Activated CD8-positive, alpha-beta T cell treated with anti-CD3 and anti-CD28 coated beads, Interleukin-2, amount 10 ng/mL, durations not matched to agents 7 days and 5 days (primary cell): ENCODE measurements at regions not wholly inside any gene's neighbourhood (a gene's known extent, or its start where the extent isn't known, plus 50 kb on each side); places are given as distances from the start of the nearest gene placed in this dataset.

Source experiments
- ATAC-seq: fragments of 150-1000 bp; cut with Tn5 transposase; one replicate; pipeline ENCODE4 v1.10.0; 2021; ENCODE audit warnings: moderate library complexity
- CTCF ChIA-PET: fragments of 350-600 bp; sonication (Branson Sonifier 250); formaldehyde crosslinking; loops from one replicate; lab custom pipeline; 2021; ENCODE audit warnings: antibody characterized with exemption; lab: Charles Lee
- POLR2A ChIA-PET: fragments of 350-600 bp; sonication (Branson Sonifier 250); formaldehyde crosslinking; loops from one replicate; lab custom pipeline; 2021; ENCODE audit warnings: antibody characterized with exemption; lab: Charles Lee
- DNase-seq: peaks from one replicate; pipeline ENCODE4 v3.0.0-alpha.2; 2020
- H3K27ac Mint-ChIP-seq: one replicate; pipeline ENCODE4 v1.8.0; 2021; ENCODE audit warnings: mild to moderate bottlenecking, mixed read lengths
- H3K27me3 Mint-ChIP-seq: one replicate; pipeline ENCODE4 v1.8.0; 2021; ENCODE audit warnings: low read depth, mixed read lengths
- H3K36me3 Mint-ChIP-seq: one replicate; pipeline ENCODE4 v1.8.0; 2021; ENCODE audit warnings: low read depth, mixed read lengths
- H3K4me1 Mint-ChIP-seq: one replicate; pipeline ENCODE4 v1.8.0; 2021; ENCODE audit warnings: low read depth, mixed read lengths
- H3K4me3 Mint-ChIP-seq: one replicate; pipeline ENCODE4 v1.8.0; 2021; ENCODE audit warnings: mild to moderate bottlenecking, mixed read lengths
- H3K9me3 Mint-ChIP-seq: one replicate; pipeline ENCODE4 v1.8.0; 2022; ENCODE audit warnings: mixed read lengths; ENCODE audit not compliant: insufficient read depth

DNA sequence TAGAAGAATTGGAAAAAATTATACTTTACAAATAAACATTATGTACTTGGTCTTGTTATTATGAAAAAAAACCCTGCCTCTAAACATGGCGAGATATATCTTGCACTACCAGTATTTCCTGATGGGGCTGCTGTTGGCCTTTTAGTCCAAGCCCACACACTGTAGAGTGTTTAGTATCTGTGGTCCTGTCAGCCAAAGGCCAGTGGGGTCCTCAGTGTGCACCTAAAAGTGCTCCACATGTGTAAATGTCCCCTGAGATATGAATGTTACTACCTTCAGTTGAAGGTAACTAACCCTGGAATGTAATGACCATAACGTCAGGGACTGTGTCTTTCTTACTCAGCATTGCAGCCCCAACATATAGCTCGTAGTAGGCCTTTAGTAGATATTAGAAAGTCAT is 71.1 kb upstream of the HK2 start:
- Mint-ChIP-seq H3K27ac (no peak overlapping the region), H3K4me1 (peaks cover 17% of the 10 kb centered on the region), H3K27me3 (peaks cover 2% of the 10 kb centered on the region), H3K9me3 (no peaks in the 10 kb centered on the region), H3K4me3 (no peak overlapping the region), H3K36me3 (no peaks in the 10 kb centered on the region)
- ChIA-PET CTCF (interaction anchor here (0.7 to 2.2 kb wide), 3 partner anchors 107 to 114 kb away, joined by 3 to 12 read pairs (median 3); no protein-coding TSS in a partner anchor), POLR2A (no interaction called here)
- DNase-seq (no peak), ATAC-seq (no peak)

DNA sequence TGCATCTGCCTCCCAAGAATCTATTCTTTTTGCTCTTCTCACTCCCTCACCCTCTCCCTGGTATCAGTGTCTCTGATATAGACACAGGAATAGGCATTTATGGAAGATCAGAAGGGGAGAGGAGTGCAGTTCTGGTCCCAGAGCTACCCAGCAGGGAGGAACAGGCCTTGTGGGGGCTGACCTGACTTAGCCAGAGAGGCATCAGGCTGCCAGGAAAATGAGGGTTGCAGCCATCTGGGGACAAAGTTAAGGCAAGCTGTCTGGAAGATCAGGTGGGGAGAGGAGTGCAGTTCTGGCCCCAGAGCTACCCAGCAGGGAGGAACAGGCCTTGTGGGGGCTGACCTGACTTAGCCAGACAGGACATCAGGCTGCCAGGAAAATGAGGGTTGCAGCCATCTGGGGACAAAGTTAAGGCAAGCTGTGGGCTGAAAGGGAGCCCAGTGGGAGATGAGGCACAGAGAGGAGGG is 69.9 kb upstream of the HK2 start:
- no peaks in the 10 kb centered on the region for H3K9me3 Mint-ChIP-seq
- H3K4me1 Mint-ChIP-seq = peaks cover 17% of the 10 kb centered on the region
- ATAC-seq = no peak
- ChIA-PET POLR2A (interaction anchor here (0.7 kb wide), 2 partner anchors 17 to 55 kb away, joined by 3 read pairs; no protein-coding TSS in a partner anchor), CTCF (interaction anchor here (2.2 kb wide), 1 partner anchor 112 kb away, joined by 12 read pairs; no protein-coding TSS in a partner anchor)
- peaks cover 5% of the 10 kb centered on the region for H3K27me3 Mint-ChIP-seq
- no peak overlapping the region for H3K4me3 Mint-ChIP-seq
- DNase-seq = no peak
- no peaks in the 10 kb centered on the region for H3K36me3 Mint-ChIP-seq
- no peak overlapping the region for H3K27ac Mint-ChIP-seq

DNA sequence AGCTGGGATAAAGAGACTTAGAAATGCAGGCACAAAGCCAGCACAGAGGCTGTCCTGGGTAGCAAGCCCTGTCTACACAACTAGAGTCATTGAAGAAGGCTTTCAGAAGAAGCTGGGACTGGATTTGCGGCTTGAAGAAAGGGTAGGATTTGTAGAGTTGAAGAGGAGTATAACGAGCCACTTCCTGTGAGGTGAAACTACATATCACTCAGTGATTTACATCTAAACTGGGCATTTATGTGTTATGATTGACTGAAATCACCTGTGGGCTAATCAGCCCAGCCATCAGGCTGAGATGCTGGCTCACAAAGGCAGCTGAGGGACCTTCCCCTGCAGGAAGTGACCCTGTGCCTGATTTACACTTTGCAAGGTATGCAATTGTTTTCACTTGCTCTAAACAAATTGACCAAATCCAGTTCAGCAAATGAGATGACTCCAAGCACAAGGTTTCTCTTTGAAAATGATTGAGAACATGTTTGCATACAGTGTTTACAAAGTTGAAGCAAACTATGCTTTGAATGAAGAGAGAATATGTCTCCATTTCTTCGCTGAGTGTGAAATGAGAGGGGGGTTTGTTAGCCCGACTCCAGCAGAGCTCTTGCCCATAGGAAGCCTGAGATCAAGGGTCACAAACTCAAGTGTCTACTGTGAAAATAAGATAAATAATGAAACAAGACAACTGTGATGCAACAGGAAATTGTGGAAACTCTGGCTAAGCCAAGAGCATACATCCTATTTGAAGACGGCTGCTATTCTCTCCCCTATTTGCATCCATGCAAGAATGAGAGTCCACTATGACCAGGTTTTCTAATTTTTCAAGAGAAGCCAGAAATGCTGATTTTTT is 69.3 kb upstream of the HK2 start:
- ChIA-PET POLR2A (interaction anchor here (0.7 kb wide), 2 partner anchors 17 to 55 kb away, joined by 3 read pairs; no protein-coding TSS in a partner anchor), CTCF (interaction anchor here (2.2 kb wide), 1 partner anchor 112 kb away, joined by 12 read pairs; no protein-coding TSS in a partner anchor)
- Mint-ChIP-seq H3K36me3 (no peaks in the 10 kb centered on the region), H3K4me1 (peaks cover 17% of the 10 kb centered on the region), H3K27me3 (peaks cover 6% of the 10 kb centered on the region), H3K27ac (no peak overlapping the region), H3K4me3 (no peak overlapping the region), H3K9me3 (no peaks in the 10 kb centered on the region)
- ATAC-seq (no peak), DNase-seq (no peak)

DNA sequence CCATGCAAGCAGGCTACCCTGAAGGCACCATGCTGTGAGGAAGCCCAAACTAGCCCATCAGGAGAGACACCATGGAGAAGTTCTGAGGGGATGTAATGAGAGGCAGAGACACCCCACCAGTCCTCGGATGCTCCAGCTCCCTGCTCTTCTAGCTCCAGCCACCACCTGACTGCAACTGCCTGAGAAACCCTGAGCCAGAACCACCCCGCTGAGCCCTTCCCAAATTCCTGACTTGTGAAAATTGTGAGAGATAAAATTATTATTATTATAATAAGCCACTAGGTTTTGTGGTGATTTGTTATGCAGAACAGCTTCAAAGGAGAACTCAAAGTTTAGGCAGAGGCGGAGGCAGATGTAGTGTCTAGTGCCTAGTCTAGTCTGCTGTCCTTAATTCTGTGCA is 67.1 kb upstream of the HK2 start:
- H3K4me3 Mint-ChIP-seq = no peak overlapping the region
- H3K36me3 Mint-ChIP-seq = no peaks in the 10 kb centered on the region
- peaks cover 17% of the 10 kb centered on the region for H3K4me1 Mint-ChIP-seq
- POLR2A ChIA-PET = no interaction called here
- peaks cover 4% of the 10 kb centered on the region for H3K27me3 Mint-ChIP-seq
- no peaks in the 10 kb centered on the region for H3K9me3 Mint-ChIP-seq
- ATAC-seq = no peak
- CTCF ChIA-PET = no interaction called here
- DNase-seq = no peak
- H3K27ac Mint-ChIP-seq = no peak overlapping the region

DNA sequence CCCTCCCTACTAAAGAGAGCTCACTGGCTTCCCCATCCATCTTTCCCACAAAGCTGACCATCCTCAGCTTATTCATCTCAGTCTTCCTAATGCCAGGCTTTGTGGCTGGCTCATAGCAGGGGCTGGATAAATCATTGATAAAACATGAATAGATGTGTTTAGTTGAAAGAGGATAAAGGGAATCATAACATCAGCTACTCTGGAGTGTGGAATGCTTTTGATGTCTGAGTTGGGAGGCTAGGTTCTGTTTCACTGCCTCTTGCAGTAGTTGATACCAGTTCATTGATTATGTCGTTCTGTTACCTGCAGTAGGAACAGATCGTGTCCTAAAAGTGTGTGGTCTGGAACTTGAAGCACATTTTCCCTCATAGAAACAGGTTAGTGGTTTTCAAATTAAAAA is 66.3 kb upstream of the HK2 start:
- POLR2A ChIA-PET = no interaction called here
- ATAC-seq = no peak
- CTCF ChIA-PET = interaction anchor here (1.0 kb wide), 1 partner anchor 53 kb away, joined by 3 read pairs; no protein-coding TSS in a partner anchor

DNA sequence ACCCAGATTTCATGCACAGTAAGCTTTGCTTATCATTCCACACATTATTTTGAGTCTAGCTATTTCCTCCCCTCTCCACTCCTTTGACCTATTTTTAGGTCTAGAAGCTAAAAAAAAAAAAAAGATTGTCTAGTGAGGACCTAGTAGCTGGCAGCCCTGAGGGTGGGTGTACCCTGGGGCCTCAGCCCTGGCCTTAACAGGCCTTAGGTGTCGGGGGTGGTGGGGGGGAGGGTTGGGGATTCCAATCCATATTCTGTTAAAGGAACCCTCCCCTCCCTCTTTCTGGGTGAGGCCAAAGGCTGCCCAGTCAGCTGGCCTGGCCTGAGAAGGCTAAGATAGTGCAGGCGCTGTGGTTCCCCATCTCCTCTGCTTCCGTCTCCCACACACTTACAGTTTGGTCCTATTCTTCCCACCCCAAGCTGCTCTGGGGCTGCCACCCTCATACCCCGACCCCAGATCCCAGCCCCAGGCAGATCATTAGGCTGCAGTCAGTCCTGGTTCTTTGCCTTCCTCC is 65.5 kb upstream of the HK2 start:
- no peak for ATAC-seq
- H3K27ac Mint-ChIP-seq = no peak overlapping the region
- H3K27me3 Mint-ChIP-seq = peaks cover 4% of the 10 kb centered on the region
- no peaks in the 10 kb centered on the region for H3K36me3 Mint-ChIP-seq
- H3K4me3 Mint-ChIP-seq = no peak overlapping the region
- ChIA-PET CTCF (interaction anchor here (1.0 kb wide), 1 partner anchor 54 kb away, joined by 3 read pairs; no protein-coding TSS in a partner anchor), POLR2A (no interaction called here)
- H3K4me1 Mint-ChIP-seq = peaks cover 17% of the 10 kb centered on the region
- DNase-seq = no peak
- H3K9me3 Mint-ChIP-seq = no peaks in the 10 kb centered on the region

More for the DNA sequence above, 66.3 kb upstream of the HK2 start:
- Mint-ChIP-seq H3K27me3 (peaks cover 4% of the 10 kb centered on the region), H3K4me1 (peaks cover 17% of the 10 kb centered on the region), H3K36me3 (no peaks in the 10 kb centered on the region), H3K9me3 (no peaks in the 10 kb centered on the region), H3K4me3 (no peak overlapping the region), H3K27ac (no peak overlapping the region)
- no peak for DNase-seq

DNA sequence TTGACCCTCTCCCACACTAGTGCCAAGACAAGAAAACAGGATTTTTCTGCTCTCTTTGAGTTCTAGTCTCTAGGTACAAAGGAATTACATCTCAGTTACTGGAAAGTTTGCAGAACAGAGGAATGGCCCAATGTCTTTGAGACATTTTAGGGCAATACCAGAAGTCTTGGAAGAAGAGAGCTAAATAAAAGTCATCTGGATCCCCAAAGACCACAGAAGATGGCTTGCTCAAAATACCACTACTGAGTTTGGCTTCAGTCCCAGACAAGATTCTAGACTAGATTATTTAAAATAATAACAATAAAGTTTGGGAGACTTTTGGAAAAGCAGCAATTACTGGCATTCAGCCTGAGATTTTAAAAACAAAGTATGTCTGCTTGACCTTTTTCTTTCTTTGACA is 61.9 kb upstream of the HK2 start:
- Mint-ChIP-seq H3K36me3 (no peaks in the 10 kb centered on the region), H3K4me3 (no peak overlapping the region), H3K9me3 (no peaks in the 10 kb centered on the region), H3K27me3 (peaks cover 4% of the 10 kb centered on the region), H3K4me1 (peaks cover under 1% of the 10 kb centered on the region), H3K27ac (no peak overlapping the region)
- ChIA-PET POLR2A (no interaction called here), CTCF (no interaction called here)
- ATAC-seq = no peak
- DNase-seq = no peak

DNA sequence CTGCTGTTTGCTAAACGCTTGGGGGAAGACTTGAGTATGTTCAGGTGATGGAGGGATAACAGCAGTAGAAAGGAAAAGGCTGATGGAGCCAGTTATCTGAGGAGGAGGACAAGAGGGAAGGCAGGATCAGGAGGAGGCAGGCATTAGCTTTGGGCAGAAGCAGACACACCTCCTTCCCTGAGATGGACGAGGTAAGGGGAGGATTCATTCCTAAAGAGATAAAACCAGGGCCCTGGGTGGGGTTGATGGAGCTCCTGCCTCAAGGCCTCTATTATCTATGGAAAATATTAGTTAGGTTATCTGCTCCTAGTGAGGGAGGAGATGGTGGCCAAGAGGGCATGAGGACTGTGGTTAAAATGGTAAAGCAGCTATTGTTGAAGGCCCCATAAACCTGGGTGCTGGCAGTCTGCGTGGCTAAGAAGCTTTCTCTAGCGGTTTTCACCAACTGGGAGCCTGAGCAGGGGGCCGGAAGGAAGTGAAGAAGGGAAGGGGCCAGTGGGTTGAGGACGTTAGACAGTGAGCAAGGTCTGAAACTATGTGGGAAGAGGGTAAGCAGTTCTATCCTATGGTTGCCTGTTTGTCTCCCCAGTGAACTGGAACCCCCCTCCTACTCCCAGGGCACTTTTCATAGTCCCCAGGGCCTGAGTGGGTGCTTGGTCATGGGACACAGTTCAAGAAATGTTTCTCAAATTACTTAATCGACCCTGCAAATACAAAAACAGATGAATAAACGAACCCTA is 56.6 kb upstream of the HK2 start:
- Mint-ChIP-seq H3K27me3 (peaks cover 4% of the 10 kb centered on the region), H3K4me1 (peaks cover 11% of the 10 kb centered on the region), H3K36me3 (no peaks in the 10 kb centered on the region), H3K4me3 (no peak overlapping the region), H3K27ac (peak overlapping the region; percentile 7), H3K9me3 (no peaks in the 10 kb centered on the region)
- ChIA-PET CTCF (no interaction called here), POLR2A (no interaction called here)
- DNase-seq (no peak), ATAC-seq (peak; percentile 55)

DNA sequence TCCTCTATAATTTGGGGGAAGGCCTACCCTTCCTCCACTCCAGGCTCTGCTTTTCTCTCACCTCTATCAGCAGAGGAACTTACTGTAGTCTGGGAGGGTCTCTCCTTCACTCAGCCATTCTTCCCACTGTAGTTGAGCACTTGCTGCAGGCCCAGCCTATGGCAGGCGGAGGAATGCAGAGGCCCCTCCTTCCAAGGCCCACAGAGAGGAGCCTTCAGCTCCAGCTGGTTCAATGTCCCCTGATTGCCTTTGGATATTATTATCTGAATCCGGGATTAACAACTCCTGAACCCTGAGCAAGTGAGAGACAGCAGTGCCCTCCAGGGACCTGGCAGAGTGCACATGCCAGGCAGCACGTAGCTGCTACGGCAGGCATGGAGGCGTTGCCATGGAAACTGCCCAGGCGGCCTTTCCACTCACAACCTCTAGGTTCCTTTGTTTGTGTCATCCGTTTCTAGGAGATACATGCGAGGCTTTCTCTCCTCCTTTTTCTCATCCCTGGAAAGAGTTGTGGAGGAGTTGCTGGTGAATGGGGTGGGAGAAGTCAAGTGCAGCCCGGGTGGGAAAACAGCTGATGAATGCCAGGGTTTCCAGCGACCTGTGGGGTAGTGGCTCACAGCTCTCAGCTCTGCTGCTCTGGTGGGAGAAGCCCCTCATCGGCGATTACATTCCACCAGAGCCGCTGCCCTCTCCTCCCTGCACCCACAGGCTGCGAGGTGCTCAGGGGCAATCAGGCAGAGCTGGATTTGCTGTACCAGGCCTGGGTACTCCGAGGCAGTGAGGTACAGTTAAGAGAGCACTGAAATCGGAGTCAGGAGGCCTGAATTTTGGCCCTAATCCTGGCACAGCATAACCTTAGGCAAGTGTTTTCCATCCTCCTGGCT is 55.3 kb upstream of the HK2 start:
- Mint-ChIP-seq H3K9me3 (no peaks in the 10 kb centered on the region), H3K27me3 (peaks cover 4% of the 10 kb centered on the region), H3K36me3 (no peaks in the 10 kb centered on the region), H3K4me3 (no peak overlapping the region), H3K4me1 (peaks cover 11% of the 10 kb centered on the region), H3K27ac (no peak overlapping the region)
- CTCF ChIA-PET = no interaction called here
- POLR2A ChIA-PET = no interaction called here
- no peak for DNase-seq
- ATAC-seq = no peak

DNA sequence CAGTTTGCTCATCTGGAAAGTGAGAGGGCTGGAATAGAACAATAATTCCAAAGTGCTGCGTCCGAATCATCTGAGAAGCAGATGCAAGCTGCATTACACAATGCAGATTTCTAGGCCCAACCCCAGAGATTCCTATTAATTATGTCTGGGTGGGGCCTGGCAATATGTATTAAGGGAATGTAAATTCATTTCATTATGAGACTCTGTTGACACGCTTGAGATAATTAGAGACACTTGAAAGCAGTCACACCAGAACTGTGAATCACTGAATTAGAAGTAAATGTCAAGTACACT is 54.7 kb upstream of the HK2 start:
- POLR2A ChIA-PET = no interaction called here
- ATAC-seq (no peak), DNase-seq (no peak)
- H3K4me3 Mint-ChIP-seq = no peak overlapping the region
- peaks cover 4% of the 10 kb centered on the region for H3K27me3 Mint-ChIP-seq
- CTCF ChIA-PET = interaction anchor here (0.5 kb wide), 1 partner anchor 20 kb away, joined by 3 read pairs; no protein-coding TSS in a partner anchor
- H3K36me3 Mint-ChIP-seq = no peaks in the 10 kb centered on the region
- H3K27ac Mint-ChIP-seq = no peak overlapping the region
- H3K4me1 Mint-ChIP-seq = peaks cover 11% of the 10 kb centered on the region
- no peaks in the 10 kb centered on the region for H3K9me3 Mint-ChIP-seq

DNA sequence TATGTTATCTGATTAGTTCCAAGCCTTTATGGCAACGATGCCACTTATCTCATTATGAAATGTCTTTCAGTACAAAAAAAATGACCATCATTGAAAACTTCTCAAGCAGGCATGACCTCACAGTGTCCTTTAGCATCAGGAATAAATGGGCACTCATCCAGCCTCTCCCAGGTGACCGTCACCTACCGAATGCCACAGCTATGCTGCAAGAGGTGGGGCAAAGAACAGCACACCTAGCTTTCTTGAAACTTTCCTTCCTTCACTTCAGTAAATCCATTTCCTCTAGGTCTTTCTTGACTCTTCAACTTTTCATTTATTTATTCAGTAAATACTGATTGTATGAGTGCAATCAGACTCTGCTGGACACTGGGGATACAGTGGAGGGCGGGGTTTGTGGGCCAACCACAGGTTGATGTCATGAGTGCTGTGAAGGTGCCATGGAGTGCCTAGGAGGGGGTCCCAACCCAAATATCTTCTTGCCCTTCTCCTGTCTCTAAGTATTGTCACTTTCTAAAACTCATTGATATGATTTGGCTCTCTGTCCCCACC is 54.3 kb upstream of the HK2 start:
- CTCF ChIA-PET = interaction anchor here (0.5 kb wide), 1 partner anchor 20 kb away, joined by 3 read pairs; no protein-coding TSS in a partner anchor
- no peak overlapping the region for H3K27ac Mint-ChIP-seq
- POLR2A ChIA-PET = no interaction called here
- no peak overlapping the region for H3K4me3 Mint-ChIP-seq
- H3K27me3 Mint-ChIP-seq = peaks cover 5% of the 10 kb centered on the region
- no peaks in the 10 kb centered on the region for H3K9me3 Mint-ChIP-seq
- ATAC-seq (no peak), DNase-seq (no peak)
- no peaks in the 10 kb centered on the region for H3K36me3 Mint-ChIP-seq
- H3K4me1 Mint-ChIP-seq = peaks cover 11% of the 10 kb centered on the region
